ENCODE measurements at regions not wholly inside any gene's neighbourhood (a gene's known extent, or its start where the extent isn't known, plus 50 kb on each side); places are given as distances from the start of the nearest gene placed in this dataset.

DNA sequence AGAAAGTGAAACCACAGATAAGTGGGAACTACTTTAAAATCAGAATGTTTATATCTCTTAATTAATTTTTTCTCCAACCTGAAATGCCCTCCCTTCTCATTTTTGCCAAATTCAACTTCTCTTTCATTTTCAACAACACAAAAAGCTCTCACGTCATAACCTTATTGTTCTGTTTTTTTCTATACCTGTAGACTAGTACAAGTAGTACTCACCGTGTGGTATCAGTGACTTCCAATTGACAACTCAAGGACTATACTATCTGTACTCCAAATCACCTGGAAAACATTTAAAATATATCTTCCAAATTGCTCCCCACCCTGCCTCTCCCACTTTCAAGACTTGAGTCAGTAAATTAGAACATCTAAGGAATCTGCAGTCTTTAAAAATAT is 72.8 kb upstream of the ZNF280D start:
- 68 to 73% methylated on average over 2 of the region's 2 CpGs for WGBS, 2 donors (ENCODE audit: low coverage in 1 of 2)
- Histone ChIP-seq H3K4me3 (no peak overlapping the region), H3K36me3 (no peaks in the 10 kb centered on the region), H3K9me3 (peaks cover 6 to 11% of the 10 kb centered on the region in 2 donors), H3K4me1 (peaks cover 0 to 3% (median 0%) of the 10 kb centered on the region in 4 donors), H3K27me3 (no peaks in the 10 kb centered on the region), H3K27ac (no peak overlapping the region)
- in situ Hi-C loops (cut with MboI; ENCODE audit: low pct_ligation_motif_present in 1 of 4, low pct_unique_long_range_greater_than_20kb in 1 of 4, low sequenced_read_pairs in 3 of 4): loop anchor here in 1 of 4 donors (25.0 kb wide), 1 partner anchor 506 kb away; no protein-coding TSS in a partner anchor
- DNase-seq: no peak
- intact Hi-C loops (cut with DNase I; ENCODE audit: low total_unique reads): no loop called here
- TF ChIP-seq, protein P1, sequence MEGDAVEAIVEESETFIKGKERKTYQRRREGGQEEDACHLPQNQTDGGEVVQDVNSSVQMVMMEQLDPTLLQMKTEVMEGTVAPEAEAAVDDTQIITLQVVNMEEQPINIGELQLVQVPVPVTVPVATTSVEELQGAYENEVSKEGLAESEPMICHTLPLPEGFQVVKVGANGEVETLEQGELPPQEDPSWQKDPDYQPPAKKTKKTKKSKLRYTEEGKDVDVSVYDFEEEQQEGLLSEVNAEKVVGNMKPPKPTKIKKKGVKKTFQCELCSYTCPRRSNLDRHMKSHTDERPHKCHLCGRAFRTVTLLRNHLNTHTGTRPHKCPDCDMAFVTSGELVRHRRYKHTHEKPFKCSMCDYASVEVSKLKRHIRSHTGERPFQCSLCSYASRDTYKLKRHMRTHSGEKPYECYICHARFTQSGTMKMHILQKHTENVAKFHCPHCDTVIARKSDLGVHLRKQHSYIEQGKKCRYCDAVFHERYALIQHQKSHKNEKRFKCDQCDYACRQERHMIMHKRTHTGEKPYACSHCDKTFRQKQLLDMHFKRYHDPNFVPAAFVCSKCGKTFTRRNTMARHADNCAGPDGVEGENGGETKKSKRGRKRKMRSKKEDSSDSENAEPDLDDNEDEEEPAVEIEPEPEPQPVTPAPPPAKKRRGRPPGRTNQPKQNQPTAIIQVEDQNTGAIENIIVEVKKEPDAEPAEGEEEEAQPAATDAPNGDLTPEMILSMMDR (IDR thresholded peaks at IDR 0.05): no peak
- TF ChIP-seq POLR2AphosphoS5 (IDR thresholded peaks at IDR 0.05) (no peak), POLR2A (IDR thresholded peaks at IDR 0.05) (no peak), EP300 (IDR thresholded peaks at IDR 0.05; ENCODE audit: low read depth) (no peak)

DNA sequence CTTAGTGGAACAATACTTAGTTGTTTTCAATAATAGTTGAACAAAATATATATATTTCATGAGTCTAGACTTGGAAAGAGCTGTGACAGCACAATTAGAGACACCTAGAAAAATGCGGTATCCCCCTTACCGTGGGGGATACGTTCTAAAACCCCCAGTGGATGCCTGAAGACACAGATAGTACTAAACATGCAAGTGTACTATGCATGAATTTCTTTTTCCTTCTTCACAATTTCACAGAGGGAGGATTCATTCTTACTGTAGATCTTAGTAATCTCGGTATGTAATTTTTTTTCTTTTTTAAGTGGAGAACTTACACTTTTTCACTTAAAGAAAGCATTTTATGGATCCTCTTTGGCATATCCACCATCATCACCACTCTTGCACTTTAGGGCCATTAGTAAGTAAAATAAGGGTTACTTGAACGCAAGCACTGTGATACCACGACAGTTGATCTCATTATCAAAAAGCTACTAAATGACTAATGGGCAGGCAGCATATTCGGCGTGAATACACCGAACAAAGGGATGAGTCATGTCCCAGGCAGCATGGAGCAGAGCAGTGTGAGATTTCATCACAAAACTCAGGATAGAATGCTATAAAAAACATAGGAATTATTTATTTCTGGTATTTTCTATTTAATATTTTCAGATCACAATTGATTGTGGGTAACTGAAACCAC is 72.3 kb upstream of the ZNF280D start:
- no peak overlapping the region for H3K4me3 ChIP-seq
- TF ChIP-seq, protein P1 (IDR thresholded peaks at IDR 0.05): no peak
- TF ChIP-seq POLR2A (IDR thresholded peaks at IDR 0.05) (no peak), EP300 (IDR thresholded peaks at IDR 0.05; ENCODE audit: low read depth) (no peak), POLR2AphosphoS5 (IDR thresholded peaks at IDR 0.05) (no peak)
- peaks cover 6 to 11% of the 10 kb centered on the region in 2 donors for H3K9me3 ChIP-seq
- in situ Hi-C loops (cut with MboI; ENCODE audit: low pct_ligation_motif_present in 1 of 4, low pct_unique_long_range_greater_than_20kb in 1 of 4, low sequenced_read_pairs in 3 of 4) (loop anchor here in 1 of 4 donors (25.0 kb wide), 1 partner anchor 507 kb away; no protein-coding TSS in a partner anchor), intact Hi-C loops (cut with DNase I; ENCODE audit: low total_unique reads) (no loop called here)
- no peak for DNase-seq
- 66 to 72% methylated on average over 9 of the region's 9 CpGs for WGBS, 2 donors (ENCODE audit: low coverage in 1 of 2)
- H3K27ac ChIP-seq: no peak overlapping the region
- H3K27me3 ChIP-seq: no peaks in the 10 kb centered on the region
- no peaks in the 10 kb centered on the region for H3K36me3 ChIP-seq
- H3K4me1 ChIP-seq: peaks cover 0 to 3% (median 0%) of the 10 kb centered on the region in 4 donors

DNA sequence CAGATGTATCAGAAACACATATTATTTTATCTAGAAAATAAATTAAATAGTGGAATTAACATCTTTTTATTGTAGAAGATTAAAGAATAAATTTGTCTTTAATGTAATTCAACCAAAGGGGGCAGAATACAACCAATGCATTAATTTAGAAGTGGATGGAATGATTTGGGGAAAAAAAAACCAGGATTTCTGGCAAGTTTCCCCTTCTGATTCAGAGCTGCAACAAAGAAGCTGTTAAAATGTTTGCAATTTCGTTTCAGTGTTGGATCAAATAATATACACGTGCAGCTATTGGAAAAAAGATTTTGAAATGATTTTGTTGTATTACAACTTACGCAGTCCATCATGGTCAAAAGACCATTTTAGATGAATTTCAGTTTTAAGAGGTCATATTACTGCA is 71.6 kb upstream of the ZNF280D start:
- intact Hi-C loops (cut with DNase I; ENCODE audit: low total_unique reads) (no loop called here), in situ Hi-C loops (cut with MboI; ENCODE audit: low pct_ligation_motif_present in 1 of 4, low pct_unique_long_range_greater_than_20kb in 1 of 4, low sequenced_read_pairs in 3 of 4) (loop anchor here in 1 of 4 donors (25.0 kb wide), 1 partner anchor 507 kb away; no protein-coding TSS in a partner anchor)
- no peak overlapping the region for H3K27ac ChIP-seq
- no peak for DNase-seq
- peaks cover 0 to 3% (median 0%) of the 10 kb centered on the region in 4 donors for H3K4me1 ChIP-seq
- H3K36me3 ChIP-seq: no peaks in the 10 kb centered on the region
- no peaks in the 10 kb centered on the region for H3K27me3 ChIP-seq
- peaks cover 6 to 11% of the 10 kb centered on the region in 2 donors for H3K9me3 ChIP-seq
- no peak for TF ChIP-seq EP300 (IDR thresholded peaks at IDR 0.05; ENCODE audit: low read depth)
- TF ChIP-seq POLR2AphosphoS5 (IDR thresholded peaks at IDR 0.05): no peak
- TF ChIP-seq, protein P1 (IDR thresholded peaks at IDR 0.05): no peak
- TF ChIP-seq POLR2A (IDR thresholded peaks at IDR 0.05): no peak
- 66 to 70% methylated on average over 3 of the region's 3 CpGs for WGBS, 2 donors (ENCODE audit: low coverage in 1 of 2)
- H3K4me3 ChIP-seq: no peak overlapping the region

DNA sequence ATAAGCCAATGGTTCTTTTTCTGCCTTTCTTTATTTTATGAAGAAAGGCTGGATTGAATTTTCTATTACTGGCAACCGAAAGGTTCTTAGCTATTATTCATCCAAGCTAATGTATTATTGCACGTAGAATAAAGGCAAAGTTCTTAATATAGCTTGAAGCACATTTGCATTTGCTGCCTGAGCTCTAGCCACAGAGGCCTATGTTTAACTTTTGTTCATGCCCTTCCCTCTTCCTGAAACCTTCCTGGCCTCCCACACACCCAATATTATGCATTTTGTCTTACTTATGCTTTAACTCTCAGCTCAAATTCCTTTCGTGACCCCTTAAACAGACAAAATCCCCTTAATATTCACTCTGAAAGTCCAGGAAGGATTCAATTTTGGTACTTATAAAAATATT is 71.0 kb upstream of the ZNF280D start:
- no peak for DNase-seq
- 85 to 93% methylated on average over 3 of the region's 3 CpGs for WGBS, 2 donors (ENCODE audit: low coverage in 1 of 2)
- in situ Hi-C loops (cut with MboI; ENCODE audit: low pct_ligation_motif_present in 1 of 4, low pct_unique_long_range_greater_than_20kb in 1 of 4, low sequenced_read_pairs in 3 of 4): loop anchor here in 1 of 4 donors (25.0 kb wide), 1 partner anchor 508 kb away; no protein-coding TSS in a partner anchor
- H3K27ac ChIP-seq: no peak overlapping the region
- H3K4me1 ChIP-seq: peaks cover 0 to 3% (median 0%) of the 10 kb centered on the region in 4 donors
- no peaks in the 10 kb centered on the region for H3K36me3 ChIP-seq
- H3K4me3 ChIP-seq: no peak overlapping the region
- H3K27me3 ChIP-seq: no peaks in the 10 kb centered on the region
- intact Hi-C loops (cut with DNase I; ENCODE audit: low total_unique reads): no loop called here
- TF ChIP-seq POLR2AphosphoS5 (IDR thresholded peaks at IDR 0.05): no peak
- TF ChIP-seq, protein P1 (IDR thresholded peaks at IDR 0.05): no peak
- no peak for TF ChIP-seq EP300 (IDR thresholded peaks at IDR 0.05; ENCODE audit: low read depth)
- no peak for TF ChIP-seq POLR2A (IDR thresholded peaks at IDR 0.05)
- peaks cover 6 to 11% of the 10 kb centered on the region in 2 donors for H3K9me3 ChIP-seq
